Mesothelial cell of epicardium (in vitro differentiated cells): ENCODE measurements at regions not wholly inside any gene's neighbourhood (a gene's known extent, or its start where the extent isn't known, plus 50 kb on each side); places are given as distances from the start of the nearest gene placed in this dataset.

ENCODE experiments used
- DNase-seq, 2 experiments: peaks; one replicate each; pipeline ENCODE4 v3.0.0; 2021; ENCODE audit warnings: low spot score in 2 of 2; ENCODE audit not compliant: unreplicated experiment in 2 of 2
- H3K27ac Mint-ChIP-seq: 2 replicates; pipeline ENCODE4 v1.8.0; 2021; ENCODE audit warnings: mixed read lengths
- H3K27me3 Mint-ChIP-seq: 2 replicates; pipeline ENCODE4 v1.8.0; 2021; ENCODE audit warnings: low read depth, mixed read lengths
- H3K36me3 Mint-ChIP-seq: 2 replicates; pipeline ENCODE4 v1.8.0; 2021; ENCODE audit warnings: mixed read lengths
- H3K4me1 Mint-ChIP-seq: 2 replicates; pipeline ENCODE4 v1.8.0; 2021; ENCODE audit warnings: mixed read lengths
- H3K4me3 Mint-ChIP-seq: 2 replicates; pipeline ENCODE4 v1.8.0; 2021; ENCODE audit warnings: mild to moderate bottlenecking, moderate library complexity, mixed read lengths
- H3K9me3 Mint-ChIP-seq: 2 replicates; pipeline ENCODE4 v1.8.0; 2021; ENCODE audit warnings: mixed read lengths
- CTCF ChIP-seq: fragments of 200-600 bp; sonication (generic); IDR thresholded peaks from one replicate; pipeline ENCODE4 v1.5.0; 2021; ENCODE audit warnings: antibody characterized with exemption; ENCODE audit not compliant: unreplicated experiment

- no peak overlapping the region for H3K27ac Mint-ChIP-seq
- no peaks in the 10 kb centered on the region for H3K27me3 Mint-ChIP-seq
- no peaks in the 10 kb centered on the region for H3K4me1 Mint-ChIP-seq
Measured at GRCh38 chr13:60976367-60976766, 439.3 kb downstream of the PCDH20 start.

GRCh38 chr13:60974296-60974695 is 441.4 kb downstream of the PCDH20 start:
- H3K9me3 Mint-ChIP-seq: peaks cover 22% of the 10 kb centered on the region
- TF ChIP-seq CTCF: no peak
- H3K4me1 Mint-ChIP-seq: no peaks in the 10 kb centered on the region
- no peaks in the 10 kb centered on the region for H3K27me3 Mint-ChIP-seq
- no peaks in the 10 kb centered on the region for H3K36me3 Mint-ChIP-seq
- no peak overlapping the region for H3K4me3 Mint-ChIP-seq
- DNase-seq: no peak
- H3K27ac Mint-ChIP-seq: no peak overlapping the region

More at GRCh38 chr13:60976367-60976766, 439.3 kb downstream of the PCDH20 start:
- no peak for TF ChIP-seq CTCF
- Mint-ChIP-seq H3K9me3 (peaks cover 26% of the 10 kb centered on the region), H3K36me3 (no peaks in the 10 kb centered on the region), H3K4me3 (no peak overlapping the region)
- no peak for DNase-seq

GRCh38 chr13:60973529-60973928 is 442.1 kb downstream of the PCDH20 start:
- no peaks in the 10 kb centered on the region for H3K4me1 Mint-ChIP-seq
- DNase-seq: no peak
- no peaks in the 10 kb centered on the region for H3K27me3 Mint-ChIP-seq
- no peak for TF ChIP-seq CTCF
- H3K4me3 Mint-ChIP-seq: no peak overlapping the region
- no peak overlapping the region for H3K27ac Mint-ChIP-seq
- peaks cover 17% of the 10 kb centered on the region for H3K9me3 Mint-ChIP-seq
- H3K36me3 Mint-ChIP-seq: no peaks in the 10 kb centered on the region

- Mint-ChIP-seq H3K27me3 (no peaks in the 10 kb centered on the region), H3K4me3 (no peak overlapping the region), H3K36me3 (no peaks in the 10 kb centered on the region), H3K9me3 (peaks cover 13% of the 10 kb centered on the region), H3K4me1 (no peaks in the 10 kb centered on the region), H3K27ac (no peak overlapping the region)
- DNase-seq: no peak
- no peak for TF ChIP-seq CTCF
Measured at GRCh38 chr13:60970736-60971135, 444.9 kb downstream of the PCDH20 start.

GRCh38 chr13:60969656-60970055 is 446.0 kb downstream of the PCDH20 start:
- Mint-ChIP-seq H3K4me1 (no peaks in the 10 kb centered on the region), H3K4me3 (no peak overlapping the region), H3K36me3 (no peaks in the 10 kb centered on the region), H3K27me3 (no peaks in the 10 kb centered on the region), H3K9me3 (peaks cover 5% of the 10 kb centered on the region), H3K27ac (no peak overlapping the region)
- TF ChIP-seq CTCF: no peak
- DNase-seq: no peak

GRCh38 chr13:60959427-60959826 is 456.2 kb downstream of the PCDH20 start:
- Mint-ChIP-seq H3K36me3 (no peaks in the 10 kb centered on the region), H3K27me3 (no peaks in the 10 kb centered on the region), H3K4me3 (no peak overlapping the region), H3K9me3 (peaks cover 25% of the 10 kb centered on the region), H3K4me1 (no peaks in the 10 kb centered on the region), H3K27ac (no peak overlapping the region)
- DNase-seq: no peak
- TF ChIP-seq CTCF: no peak
